Peyer's patch (tissue), 4 donors: ENCODE measurements at regions not wholly inside any gene's neighbourhood (a gene's known extent, or its start where the extent isn't known, plus 50 kb on each side); places are given as distances from the start of the nearest gene placed in this dataset.

Source experiments
- CTCF ChIP-seq, 6 experiments: fragments of 450-650 bp in 4 of 6; fragments of 200-600 bp in 2 of 6; sonication (generic) in 1 of 6; IDR thresholded peaks; one replicate each; pipeline ENCODE4 v1.5.1; 2017 to 2019; ENCODE audit warnings: antibody characterized with exemption in 6 of 6, mild to moderate bottlenecking in 3 of 6, moderate library complexity in 1 of 6
- POLR2A ChIP-seq, 2 donors: fragments of 450-650 bp; IDR thresholded peaks; one replicate each; pipeline ENCODE4 v1.5.1; 2017; ENCODE audit warnings: antibody characterized with exemption in 2 of 2, mild to moderate bottlenecking in 2 of 2, moderate library complexity in 2 of 2

- TF ChIP-seq POLR2A (IDR thresholded peaks at IDR 0.05) (no peak), CTCF (IDR thresholded peaks at IDR 0.05) (no peak)
Measured at GRCh38 chr18:56188529-56189275, 449.7 kb downstream of the TXNL1 start.
